Cardiac fibroblast (primary cell): ENCODE measurements at regions not wholly inside any gene's neighbourhood (a gene's known extent, or its start where the extent isn't known, plus 50 kb on each side); places are given as distances from the start of the nearest gene placed in this dataset.

Experiments
- DNase-seq, 2 donors: peaks; one replicate each; pipeline versions ENCODE4 v3.0.0 to v3.0.0-alpha.2; 2010; ENCODE audit warnings: low read depth in 2 of 2
- H3K4me3 ChIP-seq, 2 donors: replicated peaks in 1 of 2; 1 replicate in 1 of 2; 2 replicates in 1 of 2; pipeline ENCODE4 v1.5.1; 2011; ENCODE audit warnings: low read depth in 2 of 2, low read length in 2 of 2, mild to moderate bottlenecking in 2 of 2, moderate library complexity in 1 of 2
- TF ChIP-seq, protein P1 (sequence below): IDR thresholded peaks from one replicate; pipeline ENCODE4 v1.5.1; 2011; ENCODE audit warnings: low read depth, mild to moderate bottlenecking, low read length, inconsistent platforms

DNA sequence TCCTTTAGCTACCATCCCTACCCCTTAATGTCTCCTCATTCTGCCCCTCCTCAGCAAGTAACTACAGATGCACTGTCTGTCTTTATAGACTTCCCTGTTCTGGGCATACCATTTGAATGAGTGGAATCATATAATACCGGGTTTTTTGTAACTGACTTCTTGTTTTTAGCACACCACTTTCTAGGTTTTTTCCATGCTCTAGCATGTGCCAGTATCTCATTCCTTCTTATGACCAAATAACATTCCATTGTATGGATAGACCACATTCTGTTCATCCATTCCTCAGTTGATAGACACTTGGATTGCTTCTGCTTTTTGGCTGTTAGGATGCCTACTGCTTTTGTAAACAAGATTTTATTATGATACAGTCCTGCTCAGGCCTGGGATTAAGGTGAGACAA, 154.7 kb downstream of the TSN start:
- TF ChIP-seq, protein P1, sequence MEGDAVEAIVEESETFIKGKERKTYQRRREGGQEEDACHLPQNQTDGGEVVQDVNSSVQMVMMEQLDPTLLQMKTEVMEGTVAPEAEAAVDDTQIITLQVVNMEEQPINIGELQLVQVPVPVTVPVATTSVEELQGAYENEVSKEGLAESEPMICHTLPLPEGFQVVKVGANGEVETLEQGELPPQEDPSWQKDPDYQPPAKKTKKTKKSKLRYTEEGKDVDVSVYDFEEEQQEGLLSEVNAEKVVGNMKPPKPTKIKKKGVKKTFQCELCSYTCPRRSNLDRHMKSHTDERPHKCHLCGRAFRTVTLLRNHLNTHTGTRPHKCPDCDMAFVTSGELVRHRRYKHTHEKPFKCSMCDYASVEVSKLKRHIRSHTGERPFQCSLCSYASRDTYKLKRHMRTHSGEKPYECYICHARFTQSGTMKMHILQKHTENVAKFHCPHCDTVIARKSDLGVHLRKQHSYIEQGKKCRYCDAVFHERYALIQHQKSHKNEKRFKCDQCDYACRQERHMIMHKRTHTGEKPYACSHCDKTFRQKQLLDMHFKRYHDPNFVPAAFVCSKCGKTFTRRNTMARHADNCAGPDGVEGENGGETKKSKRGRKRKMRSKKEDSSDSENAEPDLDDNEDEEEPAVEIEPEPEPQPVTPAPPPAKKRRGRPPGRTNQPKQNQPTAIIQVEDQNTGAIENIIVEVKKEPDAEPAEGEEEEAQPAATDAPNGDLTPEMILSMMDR: no peak
- DNase-seq: peak; percentile 6 to 34
- H3K4me3 ChIP-seq: no peak overlapping the region

DNA sequence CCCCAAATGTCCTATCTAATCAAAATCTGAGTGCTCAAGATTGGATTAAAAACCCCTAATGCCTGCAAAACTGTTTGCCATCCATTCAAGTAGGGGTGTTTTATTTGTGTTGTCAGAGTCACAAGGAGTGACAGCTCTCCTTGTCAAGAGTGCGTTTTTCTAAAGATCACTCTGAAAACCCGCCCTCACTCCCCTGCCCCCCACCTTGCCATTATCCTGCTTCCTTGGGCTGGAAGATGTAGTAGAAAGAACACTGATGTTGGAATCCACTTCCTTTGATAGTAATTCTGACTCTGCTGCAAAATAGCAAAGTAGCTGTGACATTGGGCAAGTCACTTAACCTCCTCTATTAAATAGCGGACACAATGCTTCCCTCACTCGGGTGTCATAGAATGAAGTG, 155.6 kb downstream of the TSN start:
- TF ChIP-seq, protein P1: no peak
- H3K4me3 ChIP-seq: no peak overlapping the region

DNA sequence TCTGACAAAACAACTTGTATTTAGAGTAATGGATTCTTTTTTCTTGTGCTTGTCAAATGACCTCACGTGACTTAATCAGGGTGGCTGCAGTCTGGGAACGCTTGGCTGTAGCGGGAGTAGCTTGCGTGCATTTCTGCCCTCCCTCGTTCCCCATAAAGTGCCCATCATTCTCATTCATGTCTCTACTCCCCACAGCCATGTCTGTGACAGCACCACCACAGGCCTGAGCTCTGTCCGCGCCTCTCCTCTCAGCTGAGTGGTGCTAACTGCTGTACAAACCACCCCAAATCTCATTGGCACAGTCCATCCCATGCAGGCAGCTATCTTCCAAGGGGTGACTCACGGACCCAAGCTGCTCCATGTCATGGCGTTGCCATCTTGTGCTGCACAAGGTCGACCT, 161.7 kb downstream of the TSN start:
- H3K4me3 ChIP-seq: no peak overlapping the region
- TF ChIP-seq, protein P1: no peak
- no peak for DNase-seq

More for the DNA sequence above, 155.6 kb downstream of the TSN start:
- DNase-seq: no peak

DNA sequence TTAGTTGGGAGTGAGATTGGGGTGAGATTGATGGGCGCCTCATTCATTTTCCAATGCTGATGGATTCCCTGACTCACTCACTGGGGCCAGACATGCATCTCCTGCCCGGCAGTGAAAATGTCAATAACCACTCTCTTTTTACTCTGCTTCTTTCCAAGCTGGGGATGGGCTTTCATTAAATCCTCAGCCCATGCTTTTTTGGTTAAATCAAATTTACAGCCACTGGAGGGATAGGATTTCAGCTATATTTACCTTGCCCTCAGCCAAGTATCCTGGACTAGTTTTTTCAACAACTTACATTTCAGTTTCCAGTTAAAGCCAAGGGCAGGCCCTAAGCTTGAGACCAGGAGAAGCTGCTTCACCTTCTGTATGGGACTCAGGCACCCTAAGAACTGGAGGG, 162.8 kb downstream of the TSN start:
- TF ChIP-seq, protein P1: no peak
- no peak for DNase-seq
- H3K4me3 ChIP-seq: no peak overlapping the region

DNA sequence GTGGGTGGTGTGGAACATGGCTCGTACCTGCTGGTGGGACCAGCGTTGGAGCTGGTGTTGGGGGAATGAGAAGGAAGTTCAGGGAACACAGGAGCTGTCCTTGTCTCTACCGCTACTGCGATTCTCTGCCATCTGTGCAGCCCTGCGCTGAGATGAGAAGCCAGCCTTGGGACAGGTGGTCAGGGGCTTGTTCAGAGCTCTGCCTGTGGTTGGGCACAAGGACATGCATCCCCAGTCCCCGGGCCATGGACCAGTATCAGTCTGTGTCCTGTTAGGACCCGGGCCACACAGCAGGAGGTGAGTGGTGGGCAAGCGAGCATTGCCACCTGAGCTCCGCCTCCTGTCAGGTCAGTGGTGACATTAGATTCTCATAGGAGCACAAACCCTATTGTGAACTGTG, 164.4 kb downstream of the TSN start:
- no peak for DNase-seq
- H3K4me3 ChIP-seq: no peak overlapping the region
- TF ChIP-seq, protein P1: no peak

DNA sequence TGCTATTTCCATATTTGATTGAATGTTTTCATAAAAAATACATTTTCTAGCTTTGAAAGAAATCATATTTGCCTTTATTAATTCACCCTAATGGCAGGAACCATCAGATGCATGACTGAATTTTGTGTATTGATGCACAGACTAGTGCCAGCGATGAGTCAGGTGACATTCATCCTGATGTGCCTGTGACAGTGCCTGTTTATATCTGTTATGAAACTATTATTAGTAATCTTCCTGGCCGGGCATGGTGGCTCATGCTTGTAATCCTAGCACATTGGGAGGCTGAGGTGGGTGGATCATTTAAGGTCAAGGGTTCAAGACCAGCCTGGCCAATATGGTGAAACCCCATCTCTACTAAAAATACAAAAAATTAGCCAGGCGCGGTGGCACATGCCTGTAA, 170.0 kb downstream of the TSN start:
- TF ChIP-seq, protein P1: no peak
- peak in 1 of 2 donors; percentile 51 for DNase-seq
- no peak overlapping the region for H3K4me3 ChIP-seq

DNA sequence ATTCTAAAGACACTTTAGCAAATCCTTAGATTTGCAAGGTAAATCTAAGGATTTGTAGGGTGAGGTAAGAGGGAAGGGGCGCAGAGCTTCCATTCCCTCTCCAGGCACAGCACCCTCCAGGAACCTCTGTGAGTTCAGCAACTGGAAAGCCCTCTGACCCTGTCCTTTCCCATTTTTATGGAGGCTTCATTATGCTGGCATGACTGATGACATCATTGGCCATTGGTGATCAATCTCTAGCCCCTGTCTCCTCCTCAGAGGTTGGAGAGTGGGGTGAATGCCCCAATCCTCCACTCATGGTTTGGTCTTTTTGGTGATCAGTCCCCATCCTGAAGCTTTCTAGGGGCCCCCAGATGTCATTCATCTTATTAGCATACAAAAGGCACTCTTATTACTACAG, 187.8 kb downstream of the TSN start:
- no peak overlapping the region for H3K4me3 ChIP-seq
- DNase-seq: no peak
- TF ChIP-seq, protein P1: no peak
